ENCODE measurements at regions not wholly inside any gene's neighbourhood (a gene's known extent, or its start where the extent isn't known, plus 50 kb on each side); places are given as distances from the start of the nearest gene placed in this dataset.

GRCh38 chr13:80173224-80173623 is 167.7 kb downstream of the SPRY2 start:
- TF ChIP-seq CTCF (IDR thresholded peaks at IDR 0.05) (no peak), EP300 (IDR thresholded peaks at IDR 0.05) (no peak)

Measured in ovary (tissue), 3 donors.